Lung (tissue), 11 donors: ENCODE measurements at regions not wholly inside any gene's neighbourhood (a gene's known extent, or its start where the extent isn't known, plus 50 kb on each side); places are given as distances from the start of the nearest gene placed in this dataset.
"Not testable (repeated sequence)": the region's sequence is repeated elsewhere in the genome, so short reads cannot be mapped to it uniquely, and the experiment has no call there.

Source experiments
- ATAC-seq: fragments of 200-7000 bp; cut with Tn5 transposase; one replicate; pipeline ENCODE4 v1.9.1; 2020; ENCODE audit warnings: moderate number of reproducible peaks; ENCODE audit not compliant: insufficient read depth, low FRiP score
- DNase-seq, 3 donors: peaks; one replicate each; pipeline ENCODE4 v3.0.0-alpha.2; 2013 to 2017
- H3K27ac ChIP-seq, 2 donors: one replicate each; pipeline ENCODE4 v1.5.1; 2013; ENCODE audit warnings: mild to moderate bottlenecking in 2 of 2, moderate library complexity in 2 of 2, control low read depth in 1 of 2, inconsistent platforms in 1 of 2, low read depth in 1 of 2, low read length in 1 of 2
- H3K27me3 ChIP-seq, 3 donors: one replicate each; pipeline ENCODE4 v1.5.1; 2013; ENCODE audit warnings: low read length in 2 of 3; ENCODE audit not compliant: control insufficient read depth in 3 of 3, insufficient read depth in 3 of 3
- H3K36me3 ChIP-seq, 4 donors: one replicate each; pipeline ENCODE4 v1.5.1; 2013; ENCODE audit warnings: low read length in 4 of 4, mild to moderate bottlenecking in 1 of 4, moderate library complexity in 1 of 4; ENCODE audit not compliant: control insufficient read depth in 4 of 4, insufficient read depth in 4 of 4
- H3K4me1 ChIP-seq, 5 donors: one replicate each; pipeline ENCODE4 v1.5.1; 2013; ENCODE audit warnings: low read length in 5 of 5, mild to moderate bottlenecking in 2 of 5, moderate library complexity in 1 of 5; ENCODE audit not compliant: control insufficient read depth in 5 of 5, insufficient read depth in 5 of 5
- H3K4me3 ChIP-seq: one replicate; pipeline ENCODE4 v1.5.1; 2013; ENCODE audit warnings: mild to moderate bottlenecking, control low read depth, moderate library complexity
- H3K9ac ChIP-seq, 2 donors: one replicate each; pipeline ENCODE4 v1.5.1; 2013; ENCODE audit warnings: low read length in 2 of 2, control low read depth in 1 of 2; ENCODE audit not compliant: insufficient read depth in 1 of 2
- H3K9me3 ChIP-seq, 4 donors: one replicate each; pipeline ENCODE4 v1.5.1; 2013; ENCODE audit warnings: low read length in 3 of 4, mild to moderate bottlenecking in 1 of 4, moderate library complexity in 1 of 4; ENCODE audit not compliant: control insufficient read depth in 4 of 4, insufficient read depth in 3 of 4
- CTCF ChIP-seq: IDR thresholded peaks from 2 replicates; pipeline ENCODE4 v1.5.1; 2012; ENCODE audit warnings: mild to moderate bottlenecking; ENCODE audit errors: control extremely low read depth, extremely low read depth
- WGBS, 2 donors: extraction: QIAGEN DNeasy Blood & Tissue Kit; methylation state at CpG; one replicate each; pipeline ENCODE4 v1.1.7; 2013; 5-methylcytosine and 5-hydroxymethylcytosine counted together
- donor health status: control.
- donor health status: control.
- donor health status: Bipolar disorder and iron deficiency.
- donor health status: healthy.
- donor health status: DM: yes; HTN: yes; CAD: no.

DNA sequence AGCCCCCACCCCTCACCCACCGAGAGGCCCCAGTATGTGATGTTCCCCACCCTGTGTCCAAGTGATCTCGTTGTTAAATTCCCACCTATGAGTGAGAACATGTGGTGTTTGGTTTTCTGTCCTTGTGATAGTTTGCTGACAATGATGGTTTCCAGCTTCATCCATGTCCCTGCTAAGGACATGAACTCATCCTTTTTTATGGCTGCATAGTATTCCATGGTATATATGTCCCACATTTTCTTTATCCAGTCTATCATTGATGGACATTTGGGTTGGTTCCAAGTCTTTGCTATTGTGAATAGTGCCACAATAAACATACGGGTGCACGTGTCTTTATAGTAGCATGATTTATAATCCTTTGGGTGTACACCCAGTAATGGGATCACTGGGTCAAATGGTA lies 79.2 kb downstream of the PXDC1 start:
- not testable (repeated sequence) for H3K9me3 ChIP-seq, DNase-seq, H3K4me3 ChIP-seq, H3K27ac ChIP-seq, H3K9ac ChIP-seq, H3K4me1 ChIP-seq, ATAC-seq, H3K36me3 ChIP-seq, H3K27me3 ChIP-seq
- WGBS, 2 donors, result 65 to 76% methylated on average over 4 of the region's 4 CpGs

- Histone ChIP-seq H3K4me1 (no peaks in the 10 kb centered on the region), H3K9me3 (no peaks in the 10 kb centered on the region), H3K27ac (no peak overlapping the region), H3K27me3 (no peaks in the 10 kb centered on the region), H3K4me3 (no peak overlapping the region), H3K9ac (no peak overlapping the region), H3K36me3 (no peaks in the 10 kb centered on the region)
- no peak for ATAC-seq
- no peak for TF ChIP-seq CTCF
- 88 to 97% methylated on average over 1 of the region's 1 CpG for WGBS, 2 donors
- DNase-seq, result no peak
Observed at GRCh38 chr6:3671382-3671781, 80.1 kb downstream of the PXDC1 start.

- H3K27me3 ChIP-seq, result no peaks in the 10 kb centered on the region
- 97% methylated on average over 1 of the region's 1 CpG for WGBS, 2 donors
- no peak for DNase-seq
- no peaks in the 10 kb centered on the region for H3K36me3 ChIP-seq
- H3K4me3 ChIP-seq, result no peak overlapping the region
- TF ChIP-seq CTCF, result no peak
- no peak for ATAC-seq
- H3K4me1 ChIP-seq, result peaks cover 0 to 5% (median 0%) of the 10 kb centered on the region in 5 donors
- H3K9ac ChIP-seq, result no peak overlapping the region
- H3K27ac ChIP-seq, result no peak overlapping the region
- no peaks in the 10 kb centered on the region for H3K9me3 ChIP-seq
Observed at GRCh38 chr6:3670356-3670755, 81.2 kb downstream of the PXDC1 start.

GRCh38 chr6:3669916-3670315 lies 81.6 kb downstream of the PXDC1 start:
- ATAC-seq (no peak), DNase-seq (no peak)
- no peaks in the 10 kb centered on the region for H3K27me3 ChIP-seq
- H3K27ac ChIP-seq, result no peak overlapping the region
- 78 to 81% methylated on average over 5 of the region's 5 CpGs for WGBS, 2 donors
- TF ChIP-seq CTCF, result no peak
- H3K9me3 ChIP-seq, result no peaks in the 10 kb centered on the region
- no peaks in the 10 kb centered on the region for H3K36me3 ChIP-seq
- H3K4me3 ChIP-seq, result no peak overlapping the region
- H3K4me1 ChIP-seq, result peaks cover 0 to 9% (median 3%) of the 10 kb centered on the region in 5 donors
- H3K9ac ChIP-seq, result no peak overlapping the region
